H4 (cell line): ENCODE measurements at regions not wholly inside any gene's neighbourhood (a gene's known extent, or its start where the extent isn't known, plus 50 kb on each side); places are given as distances from the start of the nearest gene placed in this dataset.
A peak's percentile ranks its signal among the peaks of the same experiment; 100 is the strongest.
"Not testable (repeated sequence)": the region's sequence is repeated elsewhere in the genome, so short reads cannot be mapped to it uniquely, and the experiment has no call there.

Experiments
- DNase-seq: peaks from one replicate; pipeline ENCODE4 v3.0.0-alpha.2; 2015; ENCODE audit warnings: low spot score

GRCh38 chr5:12141496-12141895 lies 237.2 kb upstream of the CTNND2 start:
- no peak for DNase-seq

GRCh38 chr5:12133520-12133919 lies 229.3 kb upstream of the CTNND2 start:
- no peak for DNase-seq

GRCh38 chr5:12131020-12131419 lies 226.8 kb upstream of the CTNND2 start:
- DNase-seq, result not testable (repeated sequence)

GRCh38 chr5:12125895-12126294 lies 221.6 kb upstream of the CTNND2 start:
- no peak for DNase-seq

- DNase-seq, result no peak
Measured at GRCh38 chr5:12119657-12120056, 215.4 kb upstream of the CTNND2 start.

- DNase-seq, result no peak
Measured at GRCh38 chr5:12114075-12114474, 209.8 kb upstream of the CTNND2 start.

GRCh38 chr5:12113062-12113461 lies 208.8 kb upstream of the CTNND2 start:
- no peak for DNase-seq

GRCh38 chr5:12111261-12111660 lies 207.0 kb upstream of the CTNND2 start:
- DNase-seq, result no peak

GRCh38 chr5:12110629-12111028 lies 206.4 kb upstream of the CTNND2 start:
- no peak for DNase-seq

- DNase-seq, result no peak
Measured at GRCh38 chr5:12109075-12109688, 204.9 kb upstream of the CTNND2 start.

- no peak for DNase-seq
Measured at GRCh38 chr5:12102151-12102550, 197.9 kb upstream of the CTNND2 start.

GRCh38 chr5:12100542-12100941 lies 196.3 kb upstream of the CTNND2 start:
- no peak for DNase-seq

GRCh38 chr5:12099296-12099695 lies 195.1 kb upstream of the CTNND2 start:
- no peak for DNase-seq

- peak; percentile 42 for DNase-seq
Measured at GRCh38 chr5:12095808-12096281, 191.6 kb upstream of the CTNND2 start.

- no peak for DNase-seq
Measured at GRCh38 chr5:12093586-12093985, 189.3 kb upstream of the CTNND2 start.

GRCh38 chr5:12080761-12081160 lies 176.5 kb upstream of the CTNND2 start:
- DNase-seq, result no peak

- DNase-seq, result not testable (repeated sequence)
Measured at GRCh38 chr5:12078286-12078685, 174.0 kb upstream of the CTNND2 start.

GRCh38 chr5:12073426-12073825 lies 169.2 kb upstream of the CTNND2 start:
- DNase-seq, result no peak

- DNase-seq, result no peak
Measured at GRCh38 chr5:12072441-12072840, 168.2 kb upstream of the CTNND2 start.

GRCh38 chr5:12071455-12071854 lies 167.2 kb upstream of the CTNND2 start:
- DNase-seq, result no peak

GRCh38 chr5:12023614-12024241 lies 119.5 kb upstream of the CTNND2 start:
- peak; percentile 56 for DNase-seq

- DNase-seq, result no peak
Measured at GRCh38 chr5:12022444-12022843, 118.2 kb upstream of the CTNND2 start.

GRCh38 chr5:12019306-12019705 lies 115.1 kb upstream of the CTNND2 start:
- no peak for DNase-seq

GRCh38 chr5:12017007-12017406 lies 112.8 kb upstream of the CTNND2 start:
- DNase-seq, result no peak
